K562 (cell line): ENCODE measurements at regions not wholly inside any gene's neighbourhood (a gene's known extent, or its start where the extent isn't known, plus 50 kb on each side); places are given as distances from the start of the nearest gene placed in this dataset.

ENCODE experiments used
- ATAC-seq: fragments of 200-7000 bp; cut with Tn5 transposase; 3 replicates; pipeline ENCODE4 v1.9.1; 2020; ENCODE audit warnings: moderate library complexity
- BruUV-seq: library from RNA; stranded (reverse); fragments of 400-500 nt; replicated peaks from 2 replicates; lab custom pipeline; 2021; lab: Mats Ljungman, UMichigan
- CTCF ChIA-PET: fragments of 300-600 bp; formaldehyde crosslinking; extraction: SDS; loops from one replicate; lab custom pipeline; 2021; ENCODE audit warnings: low intra/inter-chr PET ratio; lab: Yijun Ruan, JAX
- POLR2A ChIA-PET: fragments of 300-600, 350-650 bp; sonication (Branson Sonifier 250); formaldehyde crosslinking; extraction: SDS; loops from one replicate; lab custom pipeline; 2021; ENCODE audit warnings: antibody characterized with exemption, inconsistent platforms; lab: Yijun Ruan, JAX
- DNase-seq, 4 experiments: peaks; one replicate each; pipeline versions ENCODE4 v3.0.0 to v3.0.0-alpha.2; 2011 to 2018; ENCODE audit warnings: low spot score in 3 of 4, mixed read lengths in 3 of 4; ENCODE audit errors: extremely low read depth in 1 of 4
- FAIRE-seq: peaks from 2 replicates; lab custom pipeline; 2011; peaks lifted over from hg19 to GRCh38; lab: Jason Lieb, UNC
- H2AFZ ChIP-seq: 2 replicates; pipeline ENCODE4 v1.6.0; 2011; ENCODE audit warnings: low read depth, low read length, control low read depth, inconsistent platforms
- H3K27ac ChIP-seq: fragments of 200-600 bp; 3 replicates; pipeline ENCODE4 v1.8.0; 2011; ENCODE audit warnings: low read depth, mild to moderate bottlenecking, control low read depth, inconsistent platforms, low read length, moderate library complexity, mixed read lengths; ENCODE audit errors: extremely low read depth
- H3K27me3 ChIP-seq, 2 experiments: fragments of 300-600 bp in 1 of 2; 2 replicates in 1 of 2; 3 replicates in 1 of 2; pipeline versions ENCODE4 v1.6.0 to v1.8.0; 2011; ENCODE audit warnings: inconsistent platforms in 2 of 2, low read length in 2 of 2, mild to moderate bottlenecking in 1 of 2, mixed read lengths in 1 of 2, moderate library complexity in 1 of 2; ENCODE audit not compliant: control insufficient read depth in 2 of 2, insufficient read depth in 2 of 2
- H3K36me3 ChIP-seq: fragments of 300-600 bp; 3 replicates; pipeline ENCODE4 v1.8.0; 2011; ENCODE audit warnings: mild to moderate bottlenecking, low read length, inconsistent platforms; ENCODE audit not compliant: control insufficient read depth, insufficient read depth
- H3K4me1 ChIP-seq, 2 experiments: fragments of 200-600 bp in 1 of 2; replicated peaks in 1 of 2; 2 replicates in 1 of 2; 3 replicates in 1 of 2; pipeline versions ENCODE4 v1.5.1 to v1.8.0; 2011; ENCODE audit warnings: inconsistent platforms in 2 of 2, low read length in 2 of 2, mild to moderate bottlenecking in 1 of 2, mixed read lengths in 1 of 2, moderate library complexity in 1 of 2; ENCODE audit not compliant: control insufficient read depth in 2 of 2, insufficient read depth in 2 of 2
- H3K4me2 ChIP-seq: 2 replicates; pipeline ENCODE4 v1.6.1; 2011; ENCODE audit warnings: low read length, control low read depth, inconsistent platforms, mixed read lengths; ENCODE audit not compliant: insufficient read depth
- H3K4me3 ChIP-seq: fragments of 200-600 bp; sonication (generic), shearing (Covaris generic); 2 replicates; pipeline ENCODE4 v1.5.1; 2016; ENCODE audit warnings: control low read depth, inconsistent platforms
- H3K79me2 ChIP-seq: fragments of 200-600 bp; 3 replicates; pipeline ENCODE4 v1.8.0; 2011; ENCODE audit warnings: low read length, inconsistent platforms; ENCODE audit not compliant: control insufficient read depth, insufficient read depth
- H3K9ac ChIP-seq, 2 experiments: 2 replicates each; pipeline versions ENCODE4 v1.6.0 to v1.6.1; 2011; ENCODE audit warnings: low read depth in 2 of 2, low read length in 2 of 2, control low read depth in 1 of 2, inconsistent platforms in 1 of 2, mild to moderate bottlenecking in 1 of 2, mixed read lengths in 1 of 2; ENCODE audit not compliant: insufficient read depth in 1 of 2
- H3K9me1 ChIP-seq: one replicate; pipeline ENCODE4 v1.6.0; 2011; ENCODE audit warnings: inconsistent platforms, mild to moderate bottlenecking, low read length, moderate library complexity; ENCODE audit not compliant: control insufficient read depth, insufficient read depth
- H3K9me3 ChIP-seq: replicated peaks from 2 replicates; pipeline ENCODE4 v1.5.1; 2011; ENCODE audit warnings: low read depth, low read length, inconsistent platforms; ENCODE audit not compliant: control insufficient read depth, insufficient read depth
- H4K20me1 ChIP-seq: replicated peaks from 2 replicates; pipeline ENCODE4 v1.6.1; 2011; ENCODE audit warnings: low read length, inconsistent platforms, mixed read lengths; ENCODE audit not compliant: control insufficient read depth, insufficient read depth
- C11orf30 ChIP-seq: fragments of 450-650 bp; IDR thresholded peaks from 2 replicates; pipeline ENCODE4 v1.6.1; 2016; ENCODE audit warnings: low read depth, mild to moderate bottlenecking
- HDAC6 ChIP-seq: IDR thresholded peaks from 2 replicates; pipeline ENCODE4 v1.6.1; 2012; ENCODE audit warnings: low read depth, mild to moderate bottlenecking, control low read depth, inconsistent platforms, low read length, moderate library complexity
- MCM7 ChIP-seq, 2 experiments: fragments of 450-650 bp; IDR thresholded peaks; 2 replicates each; pipeline ENCODE4 v1.6.1; 2016 to 2018
- ZNF184 ChIP-seq: sonication (generic); formaldehyde crosslinking; IDR thresholded peaks from 2 replicates; pipeline ENCODE4 v1.5.0; 2020; ENCODE audit warnings: missing genetic modification reagents
- ZNF316 ChIP-seq: fragments of 450-650 bp; IDR thresholded peaks from 2 replicates; pipeline ENCODE4 v1.6.1; 2016
- ZNF507 ChIP-seq: conservative IDR thresholded peaks from 2 replicates; pipeline ENCODE4 v1.6.1; 2017; ENCODE audit warnings: missing genetic modification characterization, missing compliant biosample characterization
- in situ Hi-C: fragments of 300-500 bp; cut with MboI; formaldehyde crosslinking; loops from 4 replicates; pipeline ENCODE4 v1.15.0; 2018; ENCODE audit warnings: inconsistent platforms, mixed read lengths
- intact Hi-C: fragments of 100-400 bp; cut with micrococcal nuclease; formaldehyde crosslinking; loops from 2 replicates; pipeline ENCODE4 v1.14.2; 2022
- TF ChIP-seq, protein P1 (sequence below): fragments of 250-450 bp; sonication (Bioruptor Pico); IDR thresholded peaks from 2 replicates; pipeline ENCODE4 v1.5.1; 2021; ENCODE audit warnings: mild to moderate bottlenecking
- TF ChIP-seq, protein P2 (sequence below): sonication (generic); formaldehyde crosslinking; IDR thresholded peaks from 2 replicates; pipeline ENCODE4 v1.8.1; 2022; ENCODE audit warnings: missing genetic modification reagents

DNA sequence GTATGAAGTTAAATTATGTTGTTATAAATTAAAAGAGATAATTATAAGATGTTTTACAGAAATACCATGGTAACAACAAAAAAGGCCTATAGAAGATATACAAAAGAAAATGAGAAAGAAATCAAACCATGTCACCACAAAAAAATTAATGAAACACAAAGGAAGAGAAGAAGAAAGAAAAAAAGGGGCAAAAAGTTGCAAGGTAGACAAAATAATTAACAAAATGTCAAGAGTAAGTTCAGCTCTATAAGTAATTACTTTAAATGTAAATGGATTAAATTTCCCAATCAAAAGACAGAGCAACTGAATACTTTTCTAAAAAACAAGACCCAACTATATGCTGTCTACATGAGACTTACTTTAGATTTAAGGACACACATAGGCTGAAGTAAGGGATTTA is 378.4 kb upstream of the FSHR start:
- Histone ChIP-seq H2AFZ (no peak overlapping the region), H4K20me1 (no peaks in the 10 kb centered on the region), H3K27me3 (no peaks in the 10 kb centered on the region), H3K36me3 (no peaks in the 10 kb centered on the region), H3K4me3 (no peak overlapping the region), H3K9ac (no peak overlapping the region), H3K4me1 (no peaks in the 10 kb centered on the region), H3K27ac (no peak overlapping the region), H3K9me1 (no peaks in the 10 kb centered on the region), H3K79me2 (no peaks in the 10 kb centered on the region), H3K4me2 (no peak overlapping the region), H3K9me3 (no peaks in the 10 kb centered on the region)
- TF ChIP-seq ZNF184 (CRISPR knock-in tag) (no peak), ZNF507 (tag) (peak; percentile 55), C11orf30 (peak; percentile 50; the same call in 1 of the 2 replicates), HDAC6 (no peak), ZNF316 (peak; percentile 75), MCM7 (IDR thresholded peaks at IDR 0.05) (no peak)
- TF ChIP-seq, protein P1, sequence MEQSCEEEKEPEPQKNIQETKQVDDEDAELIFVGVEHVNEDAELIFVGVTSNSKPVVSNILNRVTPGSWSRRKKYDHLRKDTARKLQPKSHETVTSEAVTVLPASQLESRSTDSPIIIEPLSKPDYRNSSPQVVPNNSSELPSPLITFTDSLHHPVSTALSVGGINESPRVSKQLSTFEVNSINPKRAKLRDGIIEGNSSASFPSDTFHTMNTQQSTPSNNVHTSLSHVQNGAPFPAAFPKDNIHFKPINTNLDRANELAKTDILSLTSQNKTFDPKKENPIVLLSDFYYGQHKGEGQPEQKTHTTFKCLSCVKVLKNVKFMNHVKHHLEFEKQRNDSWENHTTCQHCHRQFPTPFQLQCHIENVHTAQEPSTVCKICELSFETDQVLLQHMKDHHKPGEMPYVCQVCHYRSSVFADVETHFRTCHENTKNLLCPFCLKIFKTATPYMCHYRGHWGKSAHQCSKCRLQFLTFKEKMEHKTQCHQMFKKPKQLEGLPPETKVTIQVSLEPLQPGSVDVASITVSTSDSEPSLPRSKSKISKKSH (CRISPR knock-in tag), result no peak
- TF ChIP-seq, protein P2, sequence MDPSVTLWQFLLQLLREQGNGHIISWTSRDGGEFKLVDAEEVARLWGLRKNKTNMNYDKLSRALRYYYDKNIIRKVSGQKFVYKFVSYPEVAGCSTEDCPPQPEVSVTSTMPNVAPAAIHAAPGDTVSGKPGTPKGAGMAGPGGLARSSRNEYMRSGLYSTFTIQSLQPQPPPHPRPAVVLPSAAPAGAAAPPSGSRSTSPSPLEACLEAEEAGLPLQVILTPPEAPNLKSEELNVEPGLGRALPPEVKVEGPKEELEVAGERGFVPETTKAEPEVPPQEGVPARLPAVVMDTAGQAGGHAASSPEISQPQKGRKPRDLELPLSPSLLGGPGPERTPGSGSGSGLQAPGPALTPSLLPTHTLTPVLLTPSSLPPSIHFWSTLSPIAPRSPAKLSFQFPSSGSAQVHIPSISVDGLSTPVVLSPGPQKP (CRISPR knock-in tag), result no peak
- DNase-seq (no peak), ATAC-seq (no peak), FAIRE-seq (no peak)
- BruUV-seq, result no TSS peak
- in situ Hi-C loops, result no loop called here
- POLR2A ChIA-PET, result no interaction called here
- intact Hi-C loops, result no loop called here
- CTCF ChIA-PET, result no interaction called here
